HuH-7.5 (cell line): ENCODE measurements at regions not wholly inside any gene's neighbourhood (a gene's known extent, or its start where the extent isn't known, plus 50 kb on each side); places are given as distances from the start of the nearest gene placed in this dataset.

Experiments used
- DNase-seq: peaks from one replicate; pipeline ENCODE4 v3.0.0; 2011; ENCODE audit warnings: low spot score

DNA sequence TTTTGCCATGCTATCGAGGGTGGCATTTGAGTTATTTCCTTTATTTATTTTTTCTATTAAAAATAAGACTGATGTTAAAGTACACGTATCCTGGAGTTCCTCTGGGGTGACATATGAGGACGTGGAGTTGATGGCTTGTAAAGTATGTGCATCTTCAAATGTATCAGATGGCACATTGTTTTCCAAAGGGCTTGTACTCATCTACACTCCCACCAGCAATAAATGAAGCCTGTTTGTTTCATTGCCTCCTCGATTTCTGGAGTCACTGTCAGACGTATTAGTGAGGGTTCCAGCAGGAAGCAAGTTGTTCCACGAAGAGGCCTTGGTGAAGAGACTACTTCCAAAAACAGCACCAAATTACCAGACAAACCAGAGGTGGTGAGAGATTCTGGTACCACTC is 423.9 kb downstream of the NPHP4 start:
- no peak for DNase-seq

DNA sequence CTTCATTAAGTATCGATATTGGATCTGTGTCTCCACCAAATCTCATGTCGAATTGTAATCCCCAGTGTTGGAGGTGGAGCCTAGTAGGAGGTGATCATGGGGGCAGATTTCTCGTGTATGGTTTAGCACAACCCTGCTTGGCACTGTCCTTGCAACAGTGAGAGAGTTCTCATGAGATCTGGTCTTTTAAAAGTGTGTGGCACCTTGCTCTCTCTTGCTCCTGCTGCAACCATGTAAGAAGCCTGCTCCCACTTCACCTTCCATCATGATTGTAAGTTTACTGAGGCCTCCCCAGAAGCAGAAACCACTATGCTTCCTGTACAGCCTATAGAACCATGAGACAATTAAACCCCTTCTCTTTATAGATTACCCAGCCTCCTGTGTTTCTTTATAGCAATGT is 424.4 kb downstream of the NPHP4 start:
- DNase-seq = no peak

- DNase-seq = no peak
These were observed 425.3 kb downstream of the NPHP4 start for GRCh38 chr1:5566924-5567323.

DNA sequence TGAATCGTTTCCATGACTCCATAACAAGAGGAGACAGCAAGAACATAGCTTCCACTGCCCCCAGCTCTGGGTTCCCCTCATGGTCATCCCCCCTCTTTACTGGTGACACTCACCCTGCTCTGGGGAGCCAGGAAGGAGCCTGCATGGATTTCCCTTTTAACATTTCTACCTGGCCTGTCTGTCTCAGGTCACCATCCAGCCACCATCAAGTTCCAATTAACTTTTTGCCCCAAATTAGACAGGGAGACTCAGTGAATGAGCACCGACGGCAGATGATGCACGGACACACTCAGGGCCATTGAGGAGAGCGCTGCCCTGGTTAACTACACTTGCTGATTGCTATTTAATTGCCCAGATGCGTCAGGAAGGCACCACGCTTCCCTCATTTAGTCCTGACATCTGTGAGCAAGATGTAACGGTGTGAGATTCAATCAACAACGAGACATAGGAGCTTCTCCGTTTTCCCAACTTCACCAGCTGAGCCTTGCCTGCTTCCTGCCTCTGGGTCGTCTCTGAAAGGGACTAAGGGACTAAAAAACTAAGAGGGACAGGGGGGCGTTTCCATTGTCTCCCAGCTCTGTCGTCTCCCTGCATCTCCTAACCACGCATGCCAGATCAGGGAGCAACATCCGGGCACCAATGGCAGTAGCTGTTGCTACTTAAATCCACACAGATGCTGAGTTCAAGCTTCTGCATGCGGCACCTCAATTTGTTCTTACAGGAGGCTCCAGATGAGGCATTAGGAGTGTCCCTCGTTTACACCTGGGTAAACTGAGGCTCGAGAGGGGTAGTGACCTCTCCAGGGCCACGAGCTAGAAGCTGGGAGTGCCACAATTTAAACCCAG is 426.7 kb downstream of the NPHP4 start:
- DNase-seq = no peak

DNA sequence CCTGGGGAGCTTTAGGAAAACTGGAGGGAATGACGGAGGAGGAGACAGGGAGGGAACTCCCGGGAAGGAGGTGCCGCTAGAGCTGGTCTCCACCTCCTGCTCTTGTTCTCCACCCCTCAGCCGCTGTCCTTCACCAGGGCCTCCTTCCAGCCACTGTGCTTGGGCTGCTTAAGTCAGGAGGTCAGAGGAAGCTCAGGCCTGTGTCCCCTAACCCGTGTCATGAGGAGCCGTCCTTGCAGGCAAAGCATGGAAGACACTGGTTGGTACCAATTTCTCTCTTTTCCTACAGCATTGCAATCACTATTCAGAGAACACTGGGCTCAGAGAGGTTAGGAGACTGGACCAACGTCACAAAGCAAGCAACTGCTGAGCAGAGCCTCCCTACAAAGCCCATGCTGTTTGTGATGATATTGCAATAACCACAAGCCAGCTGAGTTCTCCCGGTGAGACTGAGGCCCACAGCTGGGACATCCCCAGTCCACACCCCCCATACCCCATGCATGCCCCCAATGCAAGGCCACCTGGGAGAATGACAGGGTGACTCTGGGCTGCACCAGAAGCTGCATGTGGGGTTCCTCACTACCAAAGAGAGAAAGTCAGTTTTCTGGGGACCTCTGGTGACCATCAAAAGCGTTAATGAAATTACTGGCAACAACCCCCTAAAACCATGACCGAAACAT is 427.5 kb downstream of the NPHP4 start:
- DNase-seq = no peak

DNA sequence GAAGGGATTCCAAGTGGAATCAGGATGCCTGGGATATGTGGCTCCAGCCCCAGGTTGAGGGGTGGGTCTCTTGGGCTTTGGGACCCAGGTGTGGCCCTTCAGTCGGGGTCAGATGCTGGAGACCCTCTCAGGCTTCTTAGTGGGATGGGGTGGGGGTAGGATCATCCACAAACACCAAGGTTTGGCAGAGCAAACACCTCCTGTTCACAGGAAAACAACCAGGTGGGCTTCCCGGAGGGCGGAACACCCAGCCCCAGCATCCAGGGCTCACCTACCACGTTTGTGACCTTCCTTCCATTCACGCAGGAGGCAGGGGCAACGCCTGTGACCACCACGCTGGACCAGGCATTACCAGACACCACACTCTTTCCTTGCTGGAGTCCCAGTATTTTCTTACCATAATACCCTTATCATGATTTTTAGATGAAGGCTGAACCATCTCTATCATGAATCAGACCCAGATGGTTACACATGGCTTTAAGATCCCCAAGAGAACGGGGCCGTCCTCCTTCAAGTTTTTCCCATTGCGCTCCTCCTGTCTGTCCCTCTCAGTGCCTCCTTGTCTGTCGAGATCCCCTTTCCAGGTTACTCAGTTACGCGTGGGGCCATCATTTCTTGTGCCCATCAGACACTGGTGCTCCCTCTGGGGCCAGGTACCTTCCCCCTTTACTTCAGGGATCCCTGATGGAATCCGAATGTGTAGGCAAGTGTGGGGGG is 428.2 kb downstream of the NPHP4 start:
- DNase-seq = no peak

DNA sequence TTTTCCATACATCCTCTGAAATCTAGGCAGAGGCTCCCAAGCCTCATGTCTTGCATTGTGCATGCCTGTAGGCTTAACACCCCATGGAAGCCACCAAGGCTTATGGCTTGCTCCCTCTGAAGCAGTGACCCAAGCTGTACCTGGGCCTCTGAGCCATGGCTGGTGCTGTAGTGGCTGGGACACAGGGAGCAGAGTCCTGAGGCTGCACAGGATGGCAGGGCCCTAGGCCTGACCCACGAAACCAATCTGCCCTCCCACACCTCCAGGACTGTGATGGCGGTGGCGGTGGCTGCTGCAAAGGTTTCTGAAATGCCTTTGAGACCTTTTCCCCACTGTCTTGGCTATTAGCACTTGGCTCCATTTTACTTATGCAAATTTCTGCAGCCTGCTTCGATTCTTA is 429.5 kb downstream of the NPHP4 start:
- DNase-seq = no peak

DNA sequence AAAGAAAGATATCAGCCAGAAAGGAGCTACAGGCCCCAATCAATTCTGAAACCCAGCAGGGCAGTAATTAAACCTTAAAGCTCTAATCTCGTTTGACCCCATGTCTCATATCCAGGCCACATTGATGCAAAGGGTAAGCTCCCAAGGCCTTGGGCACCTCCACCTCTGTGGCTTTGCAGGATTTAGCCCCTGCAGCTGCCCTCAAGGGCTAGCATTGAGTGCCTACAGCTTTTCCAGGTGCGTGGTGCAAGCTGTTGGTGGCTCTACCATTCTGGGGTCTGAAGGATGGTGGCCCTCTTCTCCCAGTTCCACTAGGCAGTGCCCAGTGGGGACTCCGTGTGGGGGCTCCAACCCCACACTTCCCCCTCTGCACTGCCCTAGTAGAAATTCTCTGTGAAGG is 429.9 kb downstream of the NPHP4 start:
- no peak for DNase-seq

- no peak for DNase-seq
These were observed 433.1 kb downstream of the NPHP4 start for GRCh38 chr1:5559078-5559477.

DNA sequence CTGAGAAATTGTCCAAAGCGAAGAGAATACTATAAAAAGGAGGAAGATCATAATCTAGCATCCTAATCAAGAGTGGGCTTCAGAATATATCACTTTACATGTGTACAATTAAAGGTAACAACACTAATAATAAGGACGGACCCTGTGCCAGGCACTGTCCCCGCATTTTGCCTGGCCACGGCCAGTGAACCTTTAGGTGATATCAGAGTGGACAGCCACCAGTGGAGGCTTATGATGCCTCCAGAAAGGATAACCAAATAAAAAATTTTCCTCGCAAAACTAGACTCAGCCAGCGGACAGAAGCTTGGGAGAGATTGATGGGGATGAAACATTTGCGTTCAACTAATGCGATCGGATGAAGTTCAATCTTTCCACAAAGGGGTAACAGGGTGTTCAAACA is 436.4 kb downstream of the NPHP4 start:
- no peak for DNase-seq

DNA sequence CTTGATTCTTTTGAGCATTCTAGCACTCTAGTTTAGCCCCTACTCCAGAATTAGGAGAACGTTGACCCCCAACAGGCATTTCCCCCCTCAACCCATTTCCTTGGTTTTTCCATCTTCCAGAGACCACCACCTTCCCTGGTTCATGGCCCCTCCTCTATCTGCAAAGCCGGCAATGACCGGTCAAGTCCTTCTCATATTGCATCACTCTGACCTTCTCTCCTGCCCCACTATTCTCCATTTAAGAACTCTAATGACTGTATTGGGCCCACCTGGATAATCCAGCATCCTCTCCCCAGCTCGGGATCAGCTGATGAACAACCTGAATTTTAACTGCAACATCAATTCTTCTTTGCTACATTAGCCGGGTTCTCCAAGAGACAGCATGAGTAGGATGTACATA is 437.4 kb downstream of the NPHP4 start:
- no peak for DNase-seq

DNA sequence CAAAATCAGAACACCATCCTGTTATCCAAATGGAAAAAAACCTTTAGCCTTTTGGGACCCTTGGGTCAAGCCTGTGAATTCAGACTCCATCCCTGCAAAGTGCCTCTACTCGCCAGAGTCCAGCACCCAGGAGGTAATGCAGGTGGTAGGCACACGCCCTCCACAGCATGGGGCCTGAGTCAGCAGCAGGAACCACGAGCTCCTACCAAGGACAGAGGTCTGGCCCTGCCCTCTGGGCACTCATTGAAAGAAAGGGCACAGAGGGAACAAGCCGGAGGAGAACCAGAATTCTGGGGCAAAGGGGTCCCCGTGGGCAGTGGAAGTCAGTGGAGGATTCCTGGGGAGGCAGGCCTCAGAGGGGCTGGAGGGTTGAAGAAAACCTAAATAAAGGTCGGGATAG is 438.1 kb downstream of the NPHP4 start:
- no peak for DNase-seq

DNA sequence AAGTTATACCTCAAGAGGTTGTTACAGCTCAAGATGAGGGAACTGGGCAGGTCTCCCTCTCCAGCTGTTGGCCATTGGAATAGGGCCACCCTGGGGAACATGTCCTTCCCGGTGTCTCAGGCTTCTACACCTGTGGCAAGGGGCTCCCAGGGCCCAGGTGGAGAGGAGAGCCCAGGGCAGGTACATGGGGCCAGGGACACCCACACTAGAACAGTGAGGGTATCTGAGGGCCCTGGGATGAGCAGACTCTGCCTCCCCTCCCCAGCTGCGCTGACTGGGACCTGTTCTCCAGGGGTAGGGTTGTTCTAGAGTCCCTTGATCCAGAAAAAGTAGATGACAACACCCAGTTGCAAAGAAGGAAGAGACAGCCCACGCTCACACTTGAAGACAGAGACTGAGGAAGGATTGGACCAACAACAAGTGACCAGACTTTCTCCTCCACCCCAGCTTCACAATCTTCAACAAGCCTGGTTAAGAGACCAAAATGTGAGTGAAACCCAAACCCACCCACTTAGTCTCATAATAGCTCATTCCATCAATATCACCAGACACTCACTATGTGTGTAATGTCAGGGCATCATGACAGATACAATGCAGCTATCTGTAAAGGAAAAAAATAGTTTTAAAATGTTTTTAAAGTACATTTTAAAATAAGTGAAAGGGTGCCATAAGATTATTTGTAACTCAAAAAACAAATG is 439.3 kb downstream of the NPHP4 start:
- no peak for DNase-seq

- no peak for DNase-seq
These were observed 440.8 kb downstream of the NPHP4 start for GRCh38 chr1:5551274-5551975.

DNA sequence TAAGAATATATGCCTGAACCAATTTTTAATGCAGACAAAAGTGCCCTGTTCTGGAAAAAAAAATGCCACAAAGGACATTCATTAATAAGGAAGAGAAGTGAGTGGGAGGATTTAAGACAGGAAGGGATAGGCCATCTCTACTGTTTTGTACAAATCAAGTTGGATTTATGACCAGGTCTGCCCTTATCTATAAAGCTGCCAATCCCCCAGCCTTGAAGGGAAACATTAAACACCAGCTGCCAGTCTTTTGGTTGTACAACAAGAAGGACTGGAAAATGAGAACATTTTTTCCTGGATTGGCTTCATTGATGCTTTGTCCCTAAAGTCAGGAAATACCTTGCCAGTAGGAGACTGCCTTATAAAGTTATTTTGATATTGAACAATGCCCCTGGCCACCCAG is 444.0 kb downstream of the NPHP4 start:
- DNase-seq = no peak

DNA sequence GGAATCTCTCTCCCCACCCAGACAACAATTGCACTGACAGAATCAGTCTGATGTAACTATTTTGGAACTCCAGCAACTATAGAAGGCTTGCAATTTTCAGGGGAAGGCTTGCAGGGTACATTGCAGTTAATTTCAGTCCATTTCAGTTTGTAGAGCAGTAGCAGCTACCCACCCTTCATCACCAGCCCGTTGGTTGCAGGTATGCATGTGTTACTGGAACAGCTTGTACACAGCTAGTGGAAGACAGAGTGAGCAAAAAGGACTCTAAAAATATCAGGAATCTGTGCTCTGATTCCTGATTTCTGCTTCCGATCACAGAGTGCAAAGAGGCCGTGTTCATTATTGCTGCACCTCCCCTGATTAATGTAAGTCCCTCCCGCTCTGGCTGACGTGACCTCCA is 449.0 kb downstream of the NPHP4 start:
- no peak for DNase-seq

- no peak for DNase-seq
These were observed 459.4 kb downstream of the NPHP4 start for GRCh38 chr1:5532811-5533210.

DNA sequence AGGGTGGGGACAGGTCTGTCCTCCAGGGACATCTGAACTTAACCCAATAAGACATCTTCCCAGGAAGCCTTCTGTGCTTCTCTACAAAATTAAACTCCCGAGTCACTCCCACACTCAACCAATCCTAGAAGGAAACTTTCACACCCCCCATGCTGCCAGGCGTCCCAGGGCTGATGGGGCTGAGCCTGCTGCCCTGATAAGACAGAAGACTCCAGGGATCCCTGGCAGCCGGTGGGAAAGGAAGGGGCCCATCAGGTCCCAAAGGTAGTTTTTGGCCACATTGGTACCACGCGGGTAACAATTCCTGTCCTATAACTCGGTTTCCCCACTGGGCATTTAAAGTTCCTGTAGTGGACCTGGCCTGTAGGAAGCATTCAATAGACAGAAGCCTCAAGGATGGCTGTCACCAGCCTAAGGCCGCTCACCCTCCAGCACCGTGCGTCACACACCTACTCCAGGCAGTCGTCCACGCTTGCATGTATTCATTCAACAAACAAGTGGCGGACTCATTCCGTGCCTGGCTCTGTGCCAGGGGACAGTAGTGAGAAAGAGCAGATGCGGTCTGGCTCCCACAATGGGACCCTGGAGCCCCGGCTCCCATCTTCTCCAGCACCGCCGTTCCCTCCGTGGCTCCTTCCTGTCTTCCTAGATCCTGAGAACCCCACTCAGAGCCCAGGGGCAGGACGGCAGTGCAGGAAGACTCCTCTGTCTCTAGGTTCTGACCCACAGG is 465.2 kb downstream of the NPHP4 start:
- no peak for DNase-seq

DNA sequence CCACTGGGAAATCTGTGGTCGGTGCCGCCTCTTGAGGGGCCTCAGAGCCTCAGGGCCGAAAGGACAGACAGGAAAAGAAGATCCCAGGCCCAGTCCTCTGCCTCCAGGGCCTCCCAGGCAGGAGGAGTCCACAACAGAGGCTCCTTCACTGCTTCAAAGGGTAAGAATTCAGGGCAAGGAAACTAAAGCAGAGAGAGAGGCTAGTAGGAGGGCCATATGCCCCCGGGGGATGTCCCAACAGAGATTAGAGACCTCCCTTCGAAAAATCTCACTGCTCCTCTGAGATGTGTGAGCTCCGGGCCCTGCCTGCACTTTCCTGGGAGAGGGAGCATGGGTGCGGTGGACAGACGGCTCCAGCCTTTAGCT is 465.9 kb downstream of the NPHP4 start:
- no peak for DNase-seq

DNA sequence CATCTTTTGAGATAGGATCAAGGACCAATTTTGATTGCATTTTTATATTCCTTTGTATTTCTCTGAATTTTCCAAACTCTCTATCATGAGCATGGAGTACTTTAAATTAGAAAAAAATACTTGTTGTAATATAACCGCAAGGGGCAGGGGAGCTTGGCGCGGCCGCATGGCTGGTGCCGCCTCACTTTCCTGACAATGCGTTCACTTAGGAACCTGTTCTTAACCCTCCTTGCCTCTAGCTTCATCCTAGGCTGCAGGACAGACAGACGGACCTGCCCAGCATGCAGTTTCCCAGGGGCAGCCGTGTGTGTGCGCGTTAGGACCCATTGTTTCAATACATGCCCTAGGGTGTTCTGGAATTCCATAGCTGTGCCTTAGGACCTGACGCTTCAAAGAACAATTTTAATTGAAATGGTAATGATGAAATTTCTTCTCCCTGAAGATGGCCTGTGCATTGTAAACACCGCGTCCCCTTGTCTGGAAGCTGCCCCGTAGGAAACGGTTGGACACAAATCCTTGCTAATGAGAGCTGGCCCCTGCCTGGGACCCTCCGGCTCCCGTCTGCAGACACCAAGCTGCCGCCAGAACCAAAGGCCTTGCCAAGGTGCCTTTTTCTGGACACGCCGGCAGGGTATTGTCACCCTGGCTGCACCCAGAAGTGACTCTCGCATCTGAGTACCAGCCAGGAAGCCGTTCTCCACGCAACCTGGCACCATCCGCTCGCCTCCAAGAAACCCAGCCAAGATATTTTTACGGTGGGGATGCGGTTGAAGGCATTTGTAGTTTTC is 466.4 kb downstream of the NPHP4 start:
- DNase-seq = no peak
